ENCODE measurements at regions not wholly inside any gene's neighbourhood (a gene's known extent, or its start where the extent isn't known, plus 50 kb on each side); places are given as distances from the start of the nearest gene placed in this dataset.

- no peak for TF ChIP-seq POLR2A (IDR thresholded peaks at IDR 0.05; ENCODE audit: low read depth, low read length)
- DNase-seq (ENCODE audit: insufficient read length, low spot score) (no peak), FAIRE-seq (no peak)
These were observed 57.2 kb upstream of the ELN start for GRCh38 chr7:73970801-73971229.

- TF ChIP-seq POLR2A (IDR thresholded peaks at IDR 0.05; ENCODE audit: low read depth, low read length) = no peak
- FAIRE-seq (no peak), DNase-seq (ENCODE audit: insufficient read length, low spot score) (no peak)
These were observed 56.7 kb upstream of the ELN start for GRCh38 chr7:73971322-73971703.

- no peak for DNase-seq (ENCODE audit: insufficient read length, low spot score)
- FAIRE-seq = no peak
These were observed 56.1 kb upstream of the ELN start for GRCh38 chr7:73971704-73972341.

GRCh38 chr7:73972614-73973013, 55.4 kb upstream of the ELN start:
- no peak for TF ChIP-seq POLR2A (IDR thresholded peaks at IDR 0.05; ENCODE audit: low read depth, low read length)
- FAIRE-seq = no peak
- DNase-seq (ENCODE audit: insufficient read length, low spot score) = no peak

More at GRCh38 chr7:73971704-73972341, 56.1 kb upstream of the ELN start:
- TF ChIP-seq POLR2A (IDR thresholded peaks at IDR 0.05; ENCODE audit: low read depth, low read length) = no peak

GRCh38 chr7:73973091-73973490, 54.9 kb upstream of the ELN start:
- no peak for FAIRE-seq
- peak; percentile 1 for DNase-seq (ENCODE audit: insufficient read length, low spot score)
- TF ChIP-seq POLR2A (IDR thresholded peaks at IDR 0.05; ENCODE audit: low read depth, low read length) = no peak

GRCh38 chr7:73974101-73974947, 53.6 kb upstream of the ELN start:
- no peak for TF ChIP-seq POLR2A (IDR thresholded peaks at IDR 0.05; ENCODE audit: low read depth, low read length)
- DNase-seq (ENCODE audit: insufficient read length, low spot score) (no peak), FAIRE-seq (no peak)

GRCh38 chr7:73974948-73975926, 52.7 kb upstream of the ELN start:
- FAIRE-seq = no peak
- TF ChIP-seq POLR2A (IDR thresholded peaks at IDR 0.05; ENCODE audit: low read depth, low read length) = no peak
- DNase-seq (ENCODE audit: insufficient read length, low spot score) = no peak

GRCh38 chr7:73976761-73977618, 51.0 kb upstream of the ELN start:
- no peak for FAIRE-seq
- no peak for TF ChIP-seq POLR2A (IDR thresholded peaks at IDR 0.05; ENCODE audit: low read depth, low read length)
- no peak for DNase-seq (ENCODE audit: insufficient read length, low spot score)

- FAIRE-seq = no peak
- no peak for DNase-seq (ENCODE audit: insufficient read length, low spot score)
- TF ChIP-seq POLR2A (IDR thresholded peaks at IDR 0.05; ENCODE audit: low read depth, low read length) = no peak
These were observed 50.1 kb upstream of the ELN start for GRCh38 chr7:73977619-73978618.

Measured in H54 (cell line).